C4-2B (cell line): ENCODE measurements at regions not wholly inside any gene's neighbourhood (a gene's known extent, or its start where the extent isn't known, plus 50 kb on each side); places are given as distances from the start of the nearest gene placed in this dataset.

ENCODE experiments used
- ZFX ChIP-seq: fragments of 450-650 bp; IDR thresholded peaks from 2 replicates; pipeline ENCODE4 v1.6.1; 2017
- TF ChIP-seq, protein P1 (sequence below): fragments of 450-650 bp; conservative IDR thresholded peaks from 2 replicates; pipeline ENCODE4 v1.5.1; 2017; ENCODE audit warnings: mild to moderate bottlenecking

DNA sequence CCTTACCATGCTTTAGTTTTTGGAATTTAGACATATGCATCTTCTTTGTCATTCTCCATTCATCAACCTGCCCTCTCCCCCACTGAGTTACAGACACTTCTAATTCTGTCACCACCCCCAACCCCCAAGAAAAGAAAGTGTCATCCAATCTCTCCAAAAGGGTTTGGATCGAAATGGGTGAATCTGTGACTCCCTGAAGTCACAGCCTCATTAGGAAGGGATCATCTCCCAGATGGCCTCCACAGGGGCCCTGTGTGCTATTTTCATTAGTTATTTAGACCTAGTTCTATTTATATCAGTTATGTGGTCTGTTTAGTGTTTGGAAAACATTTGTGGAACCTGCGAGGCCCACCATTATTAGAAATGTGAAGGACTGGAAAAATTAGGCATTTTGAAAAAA, 191.0 kb upstream of the ATP2B1 start:
- TF ChIP-seq, protein P1, sequence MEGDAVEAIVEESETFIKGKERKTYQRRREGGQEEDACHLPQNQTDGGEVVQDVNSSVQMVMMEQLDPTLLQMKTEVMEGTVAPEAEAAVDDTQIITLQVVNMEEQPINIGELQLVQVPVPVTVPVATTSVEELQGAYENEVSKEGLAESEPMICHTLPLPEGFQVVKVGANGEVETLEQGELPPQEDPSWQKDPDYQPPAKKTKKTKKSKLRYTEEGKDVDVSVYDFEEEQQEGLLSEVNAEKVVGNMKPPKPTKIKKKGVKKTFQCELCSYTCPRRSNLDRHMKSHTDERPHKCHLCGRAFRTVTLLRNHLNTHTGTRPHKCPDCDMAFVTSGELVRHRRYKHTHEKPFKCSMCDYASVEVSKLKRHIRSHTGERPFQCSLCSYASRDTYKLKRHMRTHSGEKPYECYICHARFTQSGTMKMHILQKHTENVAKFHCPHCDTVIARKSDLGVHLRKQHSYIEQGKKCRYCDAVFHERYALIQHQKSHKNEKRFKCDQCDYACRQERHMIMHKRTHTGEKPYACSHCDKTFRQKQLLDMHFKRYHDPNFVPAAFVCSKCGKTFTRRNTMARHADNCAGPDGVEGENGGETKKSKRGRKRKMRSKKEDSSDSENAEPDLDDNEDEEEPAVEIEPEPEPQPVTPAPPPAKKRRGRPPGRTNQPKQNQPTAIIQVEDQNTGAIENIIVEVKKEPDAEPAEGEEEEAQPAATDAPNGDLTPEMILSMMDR = no peak
- TF ChIP-seq ZFX = no peak
